Astrocyte (in vitro differentiated cells and primary cell): ENCODE measurements at regions not wholly inside any gene's neighbourhood (a gene's known extent, or its start where the extent isn't known, plus 50 kb on each side); places are given as distances from the start of the nearest gene placed in this dataset.

ENCODE experiments used
- DNase-seq: peaks from one replicate; pipeline ENCODE4 v3.0.0-alpha.2; 2010; ENCODE audit warnings: low read depth
- FAIRE-seq: peaks from 2 replicates; lab custom pipeline; 2011; peaks lifted over from hg19 to GRCh38; lab: Jason Lieb, UNC
- H2AFZ ChIP-seq: 2 replicates; pipeline ENCODE4 v1.6.0; 2012; ENCODE audit warnings: low read depth, low read length, inconsistent platforms
- H3K27ac ChIP-seq: 2 replicates; pipeline ENCODE4 v1.5.1; 2011; ENCODE audit warnings: low read depth, low read length, inconsistent platforms
- H3K27me3 ChIP-seq: 2 replicates; pipeline ENCODE4 v1.6.0; 2011; ENCODE audit warnings: low read length, inconsistent platforms; ENCODE audit not compliant: insufficient read depth
- H3K36me3 ChIP-seq: 2 replicates; pipeline ENCODE4 v1.5.1; 2011; ENCODE audit warnings: low read length, inconsistent platforms; ENCODE audit not compliant: insufficient read depth
- H3K4me1 ChIP-seq: 2 replicates; pipeline ENCODE4 v1.5.1; 2011; ENCODE audit warnings: low read length, inconsistent platforms; ENCODE audit not compliant: insufficient read depth
- H3K4me2 ChIP-seq: 2 replicates; pipeline ENCODE4 v1.6.0; 2012; ENCODE audit warnings: low read length, inconsistent platforms
- H3K4me3 ChIP-seq: 2 replicates; pipeline ENCODE4 v1.5.1; 2011; ENCODE audit warnings: low read depth, mild to moderate bottlenecking, low read length, inconsistent platforms; ENCODE audit not compliant: insufficient read depth
- H3K79me2 ChIP-seq: 2 replicates; pipeline ENCODE4 v1.6.0; 2012; ENCODE audit warnings: mild to moderate bottlenecking, low read length, inconsistent platforms; ENCODE audit not compliant: insufficient read depth
- H3K9ac ChIP-seq: 2 replicates; pipeline ENCODE4 v1.6.0; 2012; ENCODE audit warnings: mild to moderate bottlenecking, low read length, inconsistent platforms
- H3K9me3 ChIP-seq: 2 replicates; pipeline ENCODE4 v1.5.1; 2012; ENCODE audit warnings: low read depth, mild to moderate bottlenecking, low read length, inconsistent platforms; ENCODE audit not compliant: insufficient read depth
- H4K20me1 ChIP-seq: 2 replicates; pipeline ENCODE4 v1.6.0; 2012; ENCODE audit warnings: low read length, inconsistent platforms; ENCODE audit not compliant: insufficient read depth
- H3K27ac Mint-ChIP-seq: one replicate; pipeline ENCODE4 v1.8.0; 2021; ENCODE audit warnings: mild to moderate bottlenecking, mixed read lengths; ENCODE audit not compliant: unreplicated experiment
- H3K27me3 Mint-ChIP-seq: one replicate; pipeline ENCODE4 v1.8.0; 2021; ENCODE audit warnings: low read depth, mixed read lengths; ENCODE audit not compliant: unreplicated experiment
- H3K36me3 Mint-ChIP-seq: one replicate; pipeline ENCODE4 v1.8.0; 2021; ENCODE audit warnings: low read depth, mixed read lengths; ENCODE audit not compliant: unreplicated experiment
- H3K4me1 Mint-ChIP-seq: one replicate; pipeline ENCODE4 v1.8.0; 2021; ENCODE audit warnings: low read depth, mixed read lengths; ENCODE audit not compliant: unreplicated experiment
- H3K4me3 Mint-ChIP-seq: one replicate; pipeline ENCODE4 v1.8.0; 2021; ENCODE audit warnings: mild to moderate bottlenecking, moderate library complexity, mixed read lengths; ENCODE audit not compliant: unreplicated experiment
- H3K9me3 Mint-ChIP-seq: one replicate; pipeline ENCODE4 v1.8.0; 2021; ENCODE audit warnings: mild to moderate bottlenecking, mixed read lengths; ENCODE audit not compliant: unreplicated experiment
- EZH2 ChIP-seq: IDR thresholded peaks from 2 replicates; pipeline ENCODE4 v1.6.1; 2012; ENCODE audit warnings: mild to moderate bottlenecking, low read length, inconsistent platforms; ENCODE audit not compliant: insufficient read depth
- TF ChIP-seq, protein P1 (sequence below): IDR thresholded peaks from 2 replicates; pipeline ENCODE4 v1.5.1; 2011; ENCODE audit warnings: low read depth, mild to moderate bottlenecking, inconsistent platforms, low read length, moderate library complexity; ENCODE audit not compliant: insufficient read depth

DNA sequence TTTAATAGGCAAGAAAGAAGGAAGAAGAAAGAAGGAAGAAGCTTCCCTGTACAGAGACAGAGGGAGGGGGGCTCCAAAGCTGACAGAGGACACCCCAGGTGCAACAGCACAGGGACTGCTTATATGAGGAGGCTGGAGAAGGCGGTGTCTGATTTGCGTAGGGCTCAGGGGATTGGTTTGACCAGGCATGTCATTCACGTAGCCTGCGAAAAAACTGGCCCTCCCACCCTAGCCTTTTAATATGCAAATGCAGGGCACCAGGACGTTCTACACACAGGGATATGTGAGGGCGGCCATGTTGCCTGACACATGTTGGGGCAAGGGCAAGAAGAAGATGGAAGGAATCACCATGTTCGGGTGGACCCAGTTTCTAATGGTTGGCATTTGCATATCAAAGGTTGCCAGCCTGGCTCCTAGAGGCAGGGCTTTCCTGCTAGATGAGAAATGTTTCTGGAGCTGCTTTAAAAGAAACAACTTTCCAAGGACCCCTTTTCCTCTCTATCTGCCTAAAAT, 305.4 kb upstream of the CDYL start:
- Histone ChIP-seq H4K20me1 (no peaks in the 10 kb centered on the region), H3K4me3 (no peak overlapping the region), H3K9me3 (peaks cover 10% of the 10 kb centered on the region), H3K79me2 (no peaks in the 10 kb centered on the region), H2AFZ (no peak overlapping the region), H3K27ac (no peak overlapping the region), H3K9ac (no peak overlapping the region), H3K36me3 (no peaks in the 10 kb centered on the region), H3K27me3 (no peaks in the 10 kb centered on the region), H3K4me1 (no peaks in the 10 kb centered on the region), H3K4me2 (no peak overlapping the region)
- H3K27me3 Mint-ChIP-seq = peaks cover 7% of the 10 kb centered on the region
- H3K4me3 Mint-ChIP-seq = no peak overlapping the region
- FAIRE-seq (no peak), DNase-seq (no peak)
- H3K36me3 Mint-ChIP-seq = peaks cover 1% of the 10 kb centered on the region
- TF ChIP-seq, protein P1, sequence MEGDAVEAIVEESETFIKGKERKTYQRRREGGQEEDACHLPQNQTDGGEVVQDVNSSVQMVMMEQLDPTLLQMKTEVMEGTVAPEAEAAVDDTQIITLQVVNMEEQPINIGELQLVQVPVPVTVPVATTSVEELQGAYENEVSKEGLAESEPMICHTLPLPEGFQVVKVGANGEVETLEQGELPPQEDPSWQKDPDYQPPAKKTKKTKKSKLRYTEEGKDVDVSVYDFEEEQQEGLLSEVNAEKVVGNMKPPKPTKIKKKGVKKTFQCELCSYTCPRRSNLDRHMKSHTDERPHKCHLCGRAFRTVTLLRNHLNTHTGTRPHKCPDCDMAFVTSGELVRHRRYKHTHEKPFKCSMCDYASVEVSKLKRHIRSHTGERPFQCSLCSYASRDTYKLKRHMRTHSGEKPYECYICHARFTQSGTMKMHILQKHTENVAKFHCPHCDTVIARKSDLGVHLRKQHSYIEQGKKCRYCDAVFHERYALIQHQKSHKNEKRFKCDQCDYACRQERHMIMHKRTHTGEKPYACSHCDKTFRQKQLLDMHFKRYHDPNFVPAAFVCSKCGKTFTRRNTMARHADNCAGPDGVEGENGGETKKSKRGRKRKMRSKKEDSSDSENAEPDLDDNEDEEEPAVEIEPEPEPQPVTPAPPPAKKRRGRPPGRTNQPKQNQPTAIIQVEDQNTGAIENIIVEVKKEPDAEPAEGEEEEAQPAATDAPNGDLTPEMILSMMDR = no peak
- no peak for TF ChIP-seq EZH2
- H3K4me1 Mint-ChIP-seq = no peaks in the 10 kb centered on the region
- no peak overlapping the region for H3K27ac Mint-ChIP-seq
- peaks cover 25% of the 10 kb centered on the region for H3K9me3 Mint-ChIP-seq

DNA sequence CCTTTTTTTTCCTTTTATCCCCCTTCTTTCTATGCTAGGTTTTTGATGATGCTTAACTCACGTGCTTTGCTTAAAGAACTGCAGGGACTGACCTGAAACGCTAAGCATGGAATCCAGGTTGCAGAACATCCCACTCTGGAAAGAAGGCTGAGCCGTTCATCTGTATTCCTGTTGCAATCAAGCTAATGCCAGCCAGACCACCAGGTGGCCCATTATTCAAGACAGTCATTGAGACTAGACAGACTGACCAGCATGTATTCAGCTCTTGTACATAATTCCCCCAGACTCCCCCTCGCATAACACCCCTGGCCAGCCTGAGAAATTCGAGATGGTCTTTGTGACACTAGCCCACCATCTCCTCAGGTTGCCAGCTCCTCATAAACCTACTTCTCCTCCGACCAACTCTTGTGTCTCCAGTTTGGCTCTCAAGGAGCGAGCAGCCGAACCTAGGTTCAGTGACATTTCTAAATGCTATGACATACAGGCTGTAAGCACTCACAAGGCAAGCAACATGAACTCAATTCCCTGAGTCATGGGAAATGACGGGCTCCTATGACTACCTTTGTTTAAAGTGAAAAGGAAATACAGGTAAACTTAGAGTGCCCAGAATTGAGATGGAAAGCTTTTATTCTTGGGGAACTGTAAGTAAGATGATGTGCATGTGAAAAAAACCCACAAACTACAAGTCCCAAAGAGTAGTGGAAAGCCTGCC, 309.3 kb upstream of the CDYL start:
- FAIRE-seq (no peak), DNase-seq (no peak)
- Histone ChIP-seq H3K79me2 (no peaks in the 10 kb centered on the region), H3K27ac (no peak overlapping the region), H3K9ac (no peak overlapping the region), H3K4me1 (no peaks in the 10 kb centered on the region), H3K36me3 (no peaks in the 10 kb centered on the region), H3K27me3 (no peaks in the 10 kb centered on the region), H2AFZ (no peak overlapping the region), H3K9me3 (peaks cover 3% of the 10 kb centered on the region), H3K4me3 (no peak overlapping the region), H3K4me2 (no peak overlapping the region), H4K20me1 (no peaks in the 10 kb centered on the region)
- Mint-ChIP-seq H3K4me3 (no peak overlapping the region), H3K27me3 (no peaks in the 10 kb centered on the region), H3K9me3 (peaks cover 15% of the 10 kb centered on the region), H3K27ac (no peak overlapping the region), H3K4me1 (no peaks in the 10 kb centered on the region), H3K36me3 (no peaks in the 10 kb centered on the region)
- TF ChIP-seq EZH2 = no peak
- TF ChIP-seq, protein P1 = peak; percentile 9

DNA sequence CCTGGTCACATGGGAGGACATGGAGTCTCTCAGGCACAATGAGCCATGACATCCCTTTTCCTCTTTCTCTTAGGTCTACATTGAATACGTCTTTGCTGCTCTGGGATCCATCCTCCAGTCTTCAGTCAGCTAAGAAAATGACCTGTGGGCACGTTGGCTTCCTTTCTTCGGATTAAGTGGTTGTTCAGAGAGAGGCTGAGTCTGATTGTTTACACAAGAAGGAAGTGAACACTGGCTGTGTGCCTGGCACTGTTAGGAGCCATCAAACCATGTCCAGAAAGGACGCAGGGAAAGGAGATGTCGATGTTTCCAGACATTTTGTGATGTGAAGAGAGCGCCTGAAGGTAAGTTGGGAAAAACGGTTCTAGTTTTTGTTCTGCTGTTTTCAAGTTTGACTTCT, 309.9 kb upstream of the CDYL start:
- Histone ChIP-seq H2AFZ (peak overlapping the region; percentile 68), H3K4me2 (no peak overlapping the region), H3K27ac (no peak overlapping the region), H3K79me2 (no peaks in the 10 kb centered on the region), H3K9ac (no peak overlapping the region), H3K4me3 (no peak overlapping the region), H3K27me3 (no peaks in the 10 kb centered on the region), H3K4me1 (no peaks in the 10 kb centered on the region), H3K36me3 (no peaks in the 10 kb centered on the region), H3K9me3 (no peaks in the 10 kb centered on the region), H4K20me1 (no peaks in the 10 kb centered on the region)
- no peaks in the 10 kb centered on the region for H3K4me1 Mint-ChIP-seq
- no peaks in the 10 kb centered on the region for H3K36me3 Mint-ChIP-seq
- H3K27ac Mint-ChIP-seq = no peak overlapping the region
- FAIRE-seq (no peak), DNase-seq (peak; percentile 48)
- no peaks in the 10 kb centered on the region for H3K27me3 Mint-ChIP-seq
- peaks cover 9% of the 10 kb centered on the region for H3K9me3 Mint-ChIP-seq
- no peak overlapping the region for H3K4me3 Mint-ChIP-seq
- TF ChIP-seq, protein P1 = no peak
